T-helper 1 cell (primary cell): ENCODE measurements at regions not wholly inside any gene's neighbourhood (a gene's known extent, or its start where the extent isn't known, plus 50 kb on each side); places are given as distances from the start of the nearest gene placed in this dataset.

Source experiments
- DNase-seq, 5 donors: peaks; one replicate each; pipeline ENCODE4 v3.0.0-alpha.2; 2012 to 2020

DNA sequence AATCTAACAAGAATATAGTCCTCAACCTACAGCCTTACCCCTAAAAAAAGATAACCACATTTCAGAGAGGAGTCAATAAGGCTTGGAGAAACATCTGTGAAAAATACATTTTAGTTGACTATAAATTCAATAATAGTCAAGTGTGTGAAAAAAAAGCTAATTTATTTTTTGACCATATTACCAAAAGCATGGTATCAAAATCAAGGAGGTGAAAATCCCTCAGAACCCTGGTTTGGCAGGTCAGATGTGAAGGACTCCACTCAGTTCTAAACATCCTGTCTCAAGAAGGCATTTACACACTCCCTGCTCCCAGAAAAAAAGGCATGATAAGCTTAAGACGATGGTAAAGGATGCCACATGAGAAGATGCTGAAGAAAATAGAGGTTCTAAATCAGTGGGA lies 745.1 kb upstream of the TENM3 start:
- DNase-seq: no peak

DNA sequence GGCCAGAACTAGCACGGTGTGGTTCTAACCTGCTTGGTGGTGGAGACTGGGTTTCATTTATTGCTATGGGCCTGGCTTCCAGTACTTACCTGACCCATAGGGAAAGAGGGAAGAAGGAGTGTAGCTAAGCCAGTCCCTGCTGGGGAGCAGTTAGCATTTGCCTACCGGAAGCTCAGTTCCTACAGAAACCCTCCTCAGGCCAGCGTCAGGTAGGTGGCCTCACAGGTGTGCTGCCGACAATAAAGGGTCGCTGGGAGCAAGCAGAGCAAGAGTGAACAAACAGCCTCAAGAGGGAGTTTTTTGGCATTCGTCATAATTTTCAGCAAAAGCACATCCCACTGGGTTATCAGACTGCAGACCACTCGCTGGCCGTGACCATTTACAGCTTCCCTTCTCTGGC lies 740.6 kb upstream of the TENM3 start:
- DNase-seq: no peak

GRCh38 chr4:181503687-181504390 lies 739.4 kb upstream of the TENM3 start:
- no peak for DNase-seq

GRCh38 chr4:181504924-181505323 lies 738.3 kb upstream of the TENM3 start:
- no peak for DNase-seq

DNA sequence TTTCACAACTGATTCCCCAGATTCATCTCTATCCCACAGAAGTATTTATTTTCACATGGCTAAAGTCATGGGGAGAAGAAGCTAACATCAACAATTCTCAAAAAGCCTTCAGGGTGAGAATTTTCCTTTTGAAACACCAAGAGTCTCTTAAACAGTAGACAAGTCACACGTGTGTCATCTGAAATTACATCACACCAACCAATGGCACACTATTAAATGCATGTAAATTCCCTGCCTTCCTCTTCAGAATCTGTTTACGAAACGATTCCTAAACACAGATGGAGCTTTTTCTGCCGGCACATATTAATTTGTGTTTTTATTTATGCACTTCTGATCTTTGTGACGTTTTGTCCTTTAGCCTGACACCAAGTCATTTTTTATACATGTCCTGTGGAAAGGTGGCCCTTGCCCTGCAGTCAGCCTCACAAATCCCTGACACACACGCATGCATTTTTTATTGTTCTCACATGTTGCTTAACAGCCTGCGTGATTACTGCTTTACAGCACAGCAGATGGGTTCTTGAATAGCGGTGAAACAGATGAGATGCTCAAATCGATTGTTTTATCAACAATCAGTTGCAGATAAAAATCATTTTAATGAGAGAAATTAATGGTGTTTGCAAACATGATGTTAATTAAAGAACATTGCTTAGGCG lies 735.9 kb upstream of the TENM3 start:
- no peak for DNase-seq

GRCh38 chr4:181507938-181508337 lies 735.3 kb upstream of the TENM3 start:
- no peak for DNase-seq

- DNase-seq: no peak
These were observed 734.6 kb upstream of the TENM3 start for GRCh38 chr4:181508601-181509000.

GRCh38 chr4:181509073-181509472 lies 734.1 kb upstream of the TENM3 start:
- DNase-seq: no peak

- no peak for DNase-seq
These were observed 725.7 kb upstream of the TENM3 start for GRCh38 chr4:181517491-181517890.

DNA sequence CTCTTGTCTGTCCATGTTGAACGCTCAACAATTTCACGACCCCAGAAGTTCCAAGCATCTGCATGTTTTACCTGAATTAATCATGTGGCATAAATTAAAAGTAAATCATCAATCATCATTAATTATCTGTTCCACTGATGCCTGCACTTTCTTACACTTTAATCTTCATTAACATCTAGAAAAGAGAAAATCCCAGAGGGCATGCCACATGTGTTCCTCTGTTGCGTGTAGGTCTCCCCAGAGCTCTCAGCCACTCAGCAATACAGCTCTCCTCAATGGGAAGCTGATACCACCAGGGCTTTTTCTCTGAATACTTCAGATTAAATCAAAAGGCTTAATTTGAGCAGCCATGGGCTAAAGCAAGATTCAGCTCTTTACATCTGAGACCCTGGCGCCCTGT lies 722.4 kb upstream of the TENM3 start:
- no peak for DNase-seq

GRCh38 chr4:181523973-181524372 lies 719.2 kb upstream of the TENM3 start:
- no peak for DNase-seq

DNA sequence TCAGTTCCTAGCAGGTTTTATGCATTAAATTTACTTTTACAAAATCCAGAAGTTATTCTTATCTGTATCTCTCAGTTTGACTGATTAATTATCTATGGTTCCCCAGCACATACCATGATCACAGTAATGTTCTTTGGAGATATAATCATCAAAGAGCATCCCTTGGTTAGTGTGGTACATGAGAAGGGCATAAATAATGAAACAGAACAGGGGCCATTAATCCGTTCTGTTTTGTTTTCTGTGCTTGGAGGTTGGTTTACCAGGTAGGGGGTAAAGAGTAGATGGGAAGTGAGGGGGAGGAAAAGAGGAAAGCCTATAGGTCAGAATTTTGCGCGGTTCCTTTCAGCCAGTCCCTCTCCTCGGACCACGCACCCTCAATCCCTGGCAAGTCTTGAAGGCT lies 718.7 kb upstream of the TENM3 start:
- DNase-seq: no peak

GRCh38 chr4:181525634-181526033 lies 717.6 kb upstream of the TENM3 start:
- no peak for DNase-seq

GRCh38 chr4:181528570-181529184 lies 714.5 kb upstream of the TENM3 start:
- DNase-seq: no peak

GRCh38 chr4:181529537-181529936 lies 713.7 kb upstream of the TENM3 start:
- DNase-seq: no peak

- DNase-seq: no peak
These were observed 706.9 kb upstream of the TENM3 start for GRCh38 chr4:181536196-181536746.

- no peak for DNase-seq
These were observed 706.3 kb upstream of the TENM3 start for GRCh38 chr4:181536811-181537434.

DNA sequence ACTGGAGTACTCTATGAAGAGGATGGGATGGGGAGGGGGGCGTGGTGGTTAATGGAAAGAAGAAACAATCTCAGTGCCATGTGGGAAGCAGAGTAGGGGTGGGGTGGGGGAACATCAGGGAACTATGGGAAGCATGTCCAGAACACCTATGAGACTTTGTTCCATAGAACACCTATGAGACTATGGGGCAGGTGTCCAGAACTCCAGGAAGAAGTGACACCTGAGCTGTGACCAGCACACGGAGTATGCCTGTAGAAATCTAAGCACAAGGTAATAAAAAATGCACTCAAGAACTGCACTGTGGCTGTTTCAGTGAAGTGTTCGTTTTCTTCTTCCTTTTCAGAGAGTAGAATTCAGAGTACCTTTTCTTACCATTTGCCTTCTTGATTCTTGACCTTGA lies 704.8 kb upstream of the TENM3 start:
- no peak for DNase-seq

GRCh38 chr4:181541396-181541795 lies 701.8 kb upstream of the TENM3 start:
- DNase-seq: no peak

DNA sequence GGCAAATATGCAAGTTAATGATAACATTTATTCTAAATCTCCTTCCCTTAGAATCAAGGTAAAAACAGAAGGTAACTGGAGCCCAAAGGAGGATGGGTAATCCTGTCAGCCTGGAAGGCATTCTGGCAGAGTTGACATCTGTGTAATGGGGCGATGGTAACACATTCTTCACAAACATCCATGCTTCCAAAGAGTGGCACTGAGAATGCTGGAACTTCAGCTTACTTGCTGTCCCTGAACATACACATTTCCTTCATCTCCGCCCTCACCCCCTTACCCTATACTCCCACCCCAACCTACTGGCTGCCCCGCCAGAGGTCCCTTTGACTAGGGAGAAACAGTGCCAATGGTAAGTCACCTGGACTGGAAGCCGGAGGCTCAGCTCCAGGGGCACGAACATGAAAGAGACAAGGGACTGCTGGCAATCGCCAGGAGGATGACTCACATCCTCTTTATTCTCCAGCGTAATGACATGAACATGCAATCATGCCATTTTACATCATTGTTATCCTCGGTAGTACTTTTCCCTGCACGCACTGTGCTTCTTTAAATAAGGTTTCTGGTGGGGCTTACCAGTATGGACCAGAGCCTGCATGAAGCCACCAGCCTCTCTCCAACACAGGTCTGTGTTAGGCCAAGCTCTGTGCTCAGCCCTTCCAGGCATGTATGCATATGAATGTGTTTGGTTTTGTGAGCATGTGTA lies 694.2 kb upstream of the TENM3 start:
- DNase-seq: no peak

DNA sequence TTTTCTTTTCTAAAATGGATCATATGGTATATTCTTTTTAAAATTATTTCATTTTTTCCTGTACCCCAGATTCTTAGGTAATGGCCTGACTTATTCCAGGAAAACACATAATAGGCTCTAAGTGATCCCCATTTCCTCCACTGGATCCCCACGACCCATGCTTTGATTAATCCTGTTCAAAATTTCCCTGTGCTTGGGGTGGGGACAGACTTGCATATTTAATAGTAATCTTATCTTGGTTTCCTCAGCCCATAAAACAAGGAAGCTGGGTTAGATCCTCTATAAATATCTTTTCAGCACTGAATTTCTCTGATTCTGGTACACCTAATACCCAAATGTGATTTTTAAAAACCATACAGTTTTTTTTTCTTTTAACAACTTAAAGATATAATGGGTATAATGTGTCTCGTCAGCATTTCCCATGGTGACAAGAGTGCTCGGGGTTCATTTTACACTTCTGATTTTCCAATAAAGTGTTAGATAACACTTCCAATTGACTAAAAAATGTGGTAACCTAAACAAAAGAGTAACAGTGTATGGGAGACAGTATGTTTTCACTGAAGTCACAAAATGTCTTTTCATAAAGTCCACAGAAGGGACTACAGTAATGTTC lies 693.5 kb upstream of the TENM3 start:
- DNase-seq: no peak

GRCh38 chr4:181550381-181550780 lies 692.8 kb upstream of the TENM3 start:
- DNase-seq: no peak
